ENCODE measurements at regions not wholly inside any gene's neighbourhood (a gene's known extent, or its start where the extent isn't known, plus 50 kb on each side); places are given as distances from the start of the nearest gene placed in this dataset.

DNA sequence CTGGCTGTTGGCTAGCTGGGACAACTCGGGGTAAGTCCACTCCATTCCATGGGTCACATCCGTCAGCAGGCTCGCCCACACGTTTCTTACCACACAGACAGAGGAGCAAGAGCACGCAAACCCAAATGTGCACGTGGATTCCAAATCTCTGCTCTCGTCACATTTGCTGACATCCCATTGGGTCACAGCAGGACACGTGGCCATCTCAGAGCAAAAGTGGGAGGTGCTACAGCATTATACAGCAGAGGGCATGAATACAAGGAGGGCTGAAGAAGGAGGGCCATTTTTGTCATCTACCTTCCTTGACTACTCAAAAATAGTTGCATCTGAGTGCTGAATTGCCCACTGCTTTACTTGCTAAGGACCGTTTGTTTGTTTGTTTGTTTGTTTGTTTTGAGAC, 84.7 kb downstream of the RBBP6 start:
- no peaks in the 10 kb centered on the region for H3K4me1 ChIP-seq
- H3K27me3 ChIP-seq: no peaks in the 10 kb centered on the region
- intact Hi-C loops (cut with DNase I): no loop called here
- H3K4me3 ChIP-seq: no peak overlapping the region
- no peak overlapping the region for H3K27ac ChIP-seq
- TF ChIP-seq, protein P1, sequence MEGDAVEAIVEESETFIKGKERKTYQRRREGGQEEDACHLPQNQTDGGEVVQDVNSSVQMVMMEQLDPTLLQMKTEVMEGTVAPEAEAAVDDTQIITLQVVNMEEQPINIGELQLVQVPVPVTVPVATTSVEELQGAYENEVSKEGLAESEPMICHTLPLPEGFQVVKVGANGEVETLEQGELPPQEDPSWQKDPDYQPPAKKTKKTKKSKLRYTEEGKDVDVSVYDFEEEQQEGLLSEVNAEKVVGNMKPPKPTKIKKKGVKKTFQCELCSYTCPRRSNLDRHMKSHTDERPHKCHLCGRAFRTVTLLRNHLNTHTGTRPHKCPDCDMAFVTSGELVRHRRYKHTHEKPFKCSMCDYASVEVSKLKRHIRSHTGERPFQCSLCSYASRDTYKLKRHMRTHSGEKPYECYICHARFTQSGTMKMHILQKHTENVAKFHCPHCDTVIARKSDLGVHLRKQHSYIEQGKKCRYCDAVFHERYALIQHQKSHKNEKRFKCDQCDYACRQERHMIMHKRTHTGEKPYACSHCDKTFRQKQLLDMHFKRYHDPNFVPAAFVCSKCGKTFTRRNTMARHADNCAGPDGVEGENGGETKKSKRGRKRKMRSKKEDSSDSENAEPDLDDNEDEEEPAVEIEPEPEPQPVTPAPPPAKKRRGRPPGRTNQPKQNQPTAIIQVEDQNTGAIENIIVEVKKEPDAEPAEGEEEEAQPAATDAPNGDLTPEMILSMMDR (IDR thresholded peaks at IDR 0.05): no peak
- TF ChIP-seq POLR2AphosphoS5 (IDR thresholded peaks at IDR 0.05; ENCODE audit: insufficient read depth in 1 of 2, low read depth in 1 of 2) (no peak), POLR2A (IDR thresholded peaks at IDR 0.05) (no peak)
- no peaks in the 10 kb centered on the region for H3K9me3 ChIP-seq
- no peaks in the 10 kb centered on the region for H3K36me3 ChIP-seq
- DNase-seq (ENCODE audit: extremely low spot score in 2 of 2): no peak

- Histone ChIP-seq H3K36me3 (no peaks in the 10 kb centered on the region), H3K27ac (no peak overlapping the region), H3K27me3 (no peaks in the 10 kb centered on the region), H3K9me3 (no peaks in the 10 kb centered on the region), H3K4me3 (no peak overlapping the region), H3K4me1 (no peaks in the 10 kb centered on the region)
- no peak for DNase-seq (ENCODE audit: extremely low spot score in 2 of 2)
- TF ChIP-seq POLR2AphosphoS5 (IDR thresholded peaks at IDR 0.05; ENCODE audit: insufficient read depth in 1 of 2, low read depth in 1 of 2) (no peak), POLR2A (IDR thresholded peaks at IDR 0.05) (no peak)
- TF ChIP-seq, protein P1 (IDR thresholded peaks at IDR 0.05): no peak
- intact Hi-C loops (cut with DNase I): no loop called here
Measured at GRCh38 chr16:24626256-24626655, 86.9 kb downstream of the RBBP6 start.

GRCh38 chr16:24634919-24635318, 94.5 kb upstream of the TNRC6A start:
- H3K9me3 ChIP-seq: no peaks in the 10 kb centered on the region
- no peaks in the 10 kb centered on the region for H3K27me3 ChIP-seq
- DNase-seq (ENCODE audit: extremely low spot score in 2 of 2): no peak
- intact Hi-C loops (cut with DNase I): no loop called here
- no peak for TF ChIP-seq POLR2AphosphoS5 (IDR thresholded peaks at IDR 0.05; ENCODE audit: insufficient read depth in 1 of 2, low read depth in 1 of 2)
- no peak for TF ChIP-seq POLR2A (IDR thresholded peaks at IDR 0.05)
- TF ChIP-seq, protein P1 (IDR thresholded peaks at IDR 0.05): no peak
- H3K4me3 ChIP-seq: no peak overlapping the region
- H3K4me1 ChIP-seq: peaks cover 9% of the 10 kb centered on the region
- peak overlapping the region; percentile 34 for H3K27ac ChIP-seq
- no peaks in the 10 kb centered on the region for H3K36me3 ChIP-seq

DNA sequence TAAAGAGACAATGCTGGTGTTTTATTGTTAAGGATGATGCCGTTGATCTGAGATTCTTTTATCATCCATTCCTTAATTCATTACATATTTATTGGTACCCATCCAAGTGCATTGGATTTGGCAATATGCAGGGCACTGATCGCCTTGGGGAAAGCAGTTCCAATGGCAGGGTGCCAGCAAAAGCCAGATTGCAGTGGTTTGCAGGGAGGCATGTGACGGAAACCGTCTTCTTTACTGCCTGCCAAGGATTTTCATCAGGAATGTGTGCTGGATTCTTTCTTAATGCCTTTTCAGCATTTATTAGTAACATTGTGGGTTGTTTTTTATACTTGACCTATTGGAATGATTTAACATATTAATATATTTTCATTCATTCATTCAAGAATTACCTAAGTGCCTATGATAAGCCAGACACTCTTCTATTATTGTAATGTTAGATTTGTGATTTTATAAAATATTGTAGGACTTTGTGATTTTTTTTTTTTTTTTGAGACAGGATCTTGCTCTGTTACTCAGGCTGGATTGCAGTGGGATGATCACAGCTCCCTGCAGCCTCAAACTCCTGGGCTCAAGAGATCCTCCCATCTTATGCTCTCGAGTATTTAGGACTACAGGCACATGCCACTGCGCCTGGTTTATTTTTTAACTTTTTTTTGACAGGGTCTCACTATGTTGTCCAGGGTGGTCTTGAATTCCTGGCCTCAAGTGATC, 93.4 kb upstream of the TNRC6A start:
- H3K4me3 ChIP-seq: no peak overlapping the region
- peak in 1 of 2 donors; percentile 66 for TF ChIP-seq POLR2AphosphoS5 (IDR thresholded peaks at IDR 0.05; ENCODE audit: insufficient read depth in 1 of 2, low read depth in 1 of 2)
- TF ChIP-seq, protein P1 (IDR thresholded peaks at IDR 0.05): no peak
- intact Hi-C loops (cut with DNase I): no loop called here
- no peak for DNase-seq (ENCODE audit: extremely low spot score in 2 of 2)
- H3K36me3 ChIP-seq: no peaks in the 10 kb centered on the region
- H3K27me3 ChIP-seq: no peaks in the 10 kb centered on the region
- H3K4me1 ChIP-seq: peaks cover 9% of the 10 kb centered on the region
- peak overlapping the region; percentile 34 for H3K27ac ChIP-seq
- H3K9me3 ChIP-seq: no peaks in the 10 kb centered on the region

DNA sequence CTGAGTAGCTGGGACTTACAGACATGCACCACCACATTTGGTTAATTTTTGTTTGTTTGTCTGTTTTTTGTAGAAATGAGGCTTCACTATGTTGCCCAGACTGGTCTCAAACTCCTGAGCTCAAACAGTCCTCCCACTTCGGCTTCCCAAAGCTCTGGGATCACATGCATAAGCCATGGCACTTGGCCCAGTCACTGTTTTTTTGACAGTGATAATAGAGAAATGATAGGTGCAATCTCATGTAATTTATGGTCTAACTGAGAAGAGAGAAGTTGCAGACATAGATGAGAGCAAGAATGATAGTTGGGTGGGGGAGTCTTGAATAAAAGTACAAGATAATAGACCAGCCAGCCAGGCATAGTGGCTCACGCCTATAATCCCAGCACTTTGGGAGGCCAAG, 89.7 kb upstream of the TNRC6A start:
- no peaks in the 10 kb centered on the region for H3K36me3 ChIP-seq
- TF ChIP-seq POLR2AphosphoS5 (IDR thresholded peaks at IDR 0.05; ENCODE audit: insufficient read depth in 1 of 2, low read depth in 1 of 2) (no peak), POLR2A (IDR thresholded peaks at IDR 0.05) (no peak)
- TF ChIP-seq, protein P1 (IDR thresholded peaks at IDR 0.05): no peak
- intact Hi-C loops (cut with DNase I): no loop called here

More for the DNA sequence above, 89.7 kb upstream of the TNRC6A start:
- Histone ChIP-seq H3K4me3 (no peak overlapping the region), H3K9me3 (no peaks in the 10 kb centered on the region), H3K27me3 (no peaks in the 10 kb centered on the region), H3K4me1 (peaks cover 9% of the 10 kb centered on the region), H3K27ac (no peak overlapping the region)
- DNase-seq (ENCODE audit: extremely low spot score in 2 of 2): no peak

Data from vagina (tissue), 2 donors.